GM19351 (cell line): ENCODE measurements at regions not wholly inside any gene's neighbourhood (a gene's known extent, or its start where the extent isn't known, plus 50 kb on each side); places are given as distances from the start of the nearest gene placed in this dataset.
"Not testable (repeated sequence)": the region's sequence is repeated elsewhere in the genome, so short reads cannot be mapped to it uniquely, and the experiment has no call there.

ENCODE experiments used
- ATAC-seq: cut with Tn5 transposase; IDR thresholded peaks from one replicate; pipeline ENCODE4 v1.9.1; 2021; ENCODE audit warnings: mild to moderate bottlenecking, moderate library complexity; ENCODE audit not compliant: unreplicated experiment

GRCh38 chr21:32934068-32934467, 91.7 kb upstream of the OLIG2 start:
- ATAC-seq: not testable (repeated sequence)

- ATAC-seq: no peak
These were observed 90.9 kb upstream of the OLIG2 start for GRCh38 chr21:32934829-32935228.

GRCh38 chr21:32940079-32941014, 85.4 kb upstream of the OLIG2 start:
- no peak for ATAC-seq

GRCh38 chr21:32941263-32941662, 84.5 kb upstream of the OLIG2 start:
- ATAC-seq: no peak

GRCh38 chr21:32946654-32947053, 79.1 kb upstream of the OLIG2 start:
- ATAC-seq: no peak

- ATAC-seq: no peak
These were observed 78.0 kb upstream of the OLIG2 start for GRCh38 chr21:32947736-32948135.

GRCh38 chr21:32949701-32950100, 76.0 kb upstream of the OLIG2 start:
- ATAC-seq: no peak

- no peak for ATAC-seq
These were observed 74.7 kb upstream of the OLIG2 start for GRCh38 chr21:32951041-32951440.

- ATAC-seq: no peak
These were observed 71.4 kb upstream of the OLIG2 start for GRCh38 chr21:32954353-32954752.

GRCh38 chr21:32955311-32956060, 70.2 kb upstream of the OLIG2 start:
- ATAC-seq: no peak

- no peak for ATAC-seq
These were observed 69.6 kb upstream of the OLIG2 start for GRCh38 chr21:32956061-32956656.

- ATAC-seq: no peak
These were observed 68.2 kb upstream of the OLIG2 start for GRCh38 chr21:32957545-32957944.

GRCh38 chr21:32958288-32959002, 67.3 kb upstream of the OLIG2 start:
- ATAC-seq: no peak

GRCh38 chr21:32962268-32962667, 63.5 kb upstream of the OLIG2 start:
- ATAC-seq: no peak

GRCh38 chr21:32965129-32965680, 60.5 kb upstream of the OLIG2 start:
- ATAC-seq: no peak

- no peak for ATAC-seq
These were observed 59.6 kb upstream of the OLIG2 start for GRCh38 chr21:32966120-32966519.

- not testable (repeated sequence) for ATAC-seq
These were observed 57.6 kb upstream of the OLIG2 start for GRCh38 chr21:32968103-32968502.

GRCh38 chr21:32974653-32975052, 51.1 kb upstream of the OLIG2 start:
- no peak for ATAC-seq

- no peak for ATAC-seq
These were observed 49.8 kb upstream of the OLIG2 start for GRCh38 chr21:32975811-32976431.
